HepG2 (cell line): ENCODE measurements at regions not wholly inside any gene's neighbourhood (a gene's known extent, or its start where the extent isn't known, plus 50 kb on each side); places are given as distances from the start of the nearest gene placed in this dataset.

ENCODE experiments used
- BHLHE40 ChIP-seq: IDR thresholded peaks from 2 replicates; pipeline ENCODE4 v1.6.1; 2011; ENCODE audit warnings: low read length, improper control_type of control experiment
- CCAR2 ChIP-seq: fragments of 200-400 bp; formaldehyde crosslinking; optimal IDR thresholded peaks from 2 replicates; pipeline ENCODE3; 2018; ENCODE audit warnings: low read depth, mild to moderate bottlenecking, low read length, moderate library complexity
- DR1 ChIP-seq: sonication (generic); formaldehyde crosslinking; IDR thresholded peaks from 2 replicates; pipeline ENCODE4 v1.8.0; 2021; ENCODE audit warnings: mild to moderate bottlenecking, missing genetic modification reagents, inconsistent platforms
- GTF3A ChIP-seq: sonication (generic); formaldehyde crosslinking; conservative IDR thresholded peaks from 2 replicates; pipeline ENCODE4 v1.4.0; 2020; ENCODE audit warnings: mild to moderate bottlenecking, missing genetic modification reagents
- HOXA3 ChIP-seq: sonication (generic); formaldehyde crosslinking; IDR thresholded peaks from 2 replicates; pipeline ENCODE4 v1.5.0; 2020; ENCODE audit warnings: missing genetic modification reagents
- MAX ChIP-seq: IDR thresholded peaks from 2 replicates; pipeline ENCODE4 v1.6.1; 2012; ENCODE audit warnings: inconsistent platforms
- MYC ChIP-seq: sonication (generic); formaldehyde crosslinking; IDR thresholded peaks from 2 replicates; pipeline ENCODE4 v1.9.0; 2021; ENCODE audit warnings: missing genetic modification reagents, borderline replicate concordance
- MYNN ChIP-seq: sonication (generic); formaldehyde crosslinking; IDR thresholded peaks from 2 replicates; pipeline ENCODE4 v1.4.0; 2020; ENCODE audit warnings: mild to moderate bottlenecking, low read depth, missing genetic modification reagents
- NPAS2 ChIP-seq: sonication (generic); formaldehyde crosslinking; IDR thresholded peaks from 2 replicates; pipeline ENCODE4 v1.8.0; 2022; ENCODE audit warnings: mild to moderate bottlenecking, missing genetic modification reagents, borderline replicate concordance
- NR2F6 ChIP-seq, 2 experiments: IDR thresholded peaks; 2 replicates each; pipeline ENCODE4 v1.6.1; 2016; ENCODE audit warnings: antibody characterized with exemption in 1 of 2, mild to moderate bottlenecking in 1 of 2
- RERE ChIP-seq: IDR thresholded peaks from 2 replicates; pipeline ENCODE4 v1.6.1; 2016; ENCODE audit warnings: low read depth, missing genetic modification reagents, missing compliant biosample characterization
- SRSF1 ChIP-seq: fragments of 200-400 bp; formaldehyde crosslinking; optimal IDR thresholded peaks from 2 replicates; pipeline ENCODE3; 2017; ENCODE audit warnings: mild to moderate bottlenecking, low read depth, low read length, moderate library complexity
- ZBTB4 ChIP-seq: sonication (generic); formaldehyde crosslinking; IDR thresholded peaks from 2 replicates; pipeline ENCODE4 v1.4.0; 2020; ENCODE audit warnings: missing genetic modification reagents, mild to moderate bottlenecking, borderline replicate concordance
- ZHX1 ChIP-seq: sonication (generic); formaldehyde crosslinking; IDR thresholded peaks from 2 replicates; pipeline ENCODE4 v1.8.1; 2022; ENCODE audit warnings: low read depth, mild to moderate bottlenecking, missing genetic modification reagents
- ZMYM4 ChIP-seq: sonication (generic); formaldehyde crosslinking; IDR thresholded peaks from 2 replicates; pipeline ENCODE4 v1.8.1; 2023; ENCODE audit warnings: mild to moderate bottlenecking, missing genetic modification reagents
- ZNF292 ChIP-seq: sonication (generic); formaldehyde crosslinking; IDR thresholded peaks from 2 replicates; pipeline ENCODE4 v1.8.1; 2022; ENCODE audit warnings: mild to moderate bottlenecking, low read depth, missing genetic modification reagents, borderline replicate concordance
- ZNF530 ChIP-seq: sonication (generic); formaldehyde crosslinking; IDR thresholded peaks from 2 replicates; pipeline ENCODE4 v1.5.0; 2020; ENCODE audit warnings: low read depth, mild to moderate bottlenecking, missing genetic modification reagents
- ZNF619 ChIP-seq: sonication (generic); formaldehyde crosslinking; IDR thresholded peaks from 2 replicates; pipeline ENCODE4 v1.4.0; 2020; ENCODE audit warnings: mild to moderate bottlenecking, missing genetic modification reagents
- ZNF766 ChIP-seq: sonication (generic); formaldehyde crosslinking; IDR thresholded peaks from 2 replicates; pipeline ENCODE4 v1.5.0; 2020; ENCODE audit warnings: missing genetic modification reagents, borderline replicate concordance

GRCh38 chr11:126113515-126113957 lies 50.9 kb upstream of the CDON start (continued):
- peak; percentile 77; the same call in 1 of the 2 replicates for TF ChIP-seq ZBTB4 (CRISPR knock-in tag)
- TF ChIP-seq ZHX1: 0 out of 2 replicates have a peak, but pooled peaks have one; percentile 37
- no peak for TF ChIP-seq NPAS2
- TF ChIP-seq ZNF530 (CRISPR knock-in tag): no peak
- TF ChIP-seq SRSF1: no peak
- TF ChIP-seq MAX: peak; percentile 75; the same call in 1 of the 2 replicates
- TF ChIP-seq GTF3A (CRISPR knock-in tag): no peak
- TF ChIP-seq RERE (CRISPR knock-in tag): no peak
- peak; percentile 54; the same call in 1 of the 2 replicates for TF ChIP-seq ZNF619 (CRISPR knock-in tag)
- TF ChIP-seq BHLHE40: peak; percentile 84
- no peak for TF ChIP-seq MYNN (CRISPR knock-in tag)
- TF ChIP-seq CCAR2: no peak
- TF ChIP-seq ZMYM4 (CRISPR knock-in tag): no peak
- TF ChIP-seq NR2F6 (IDR thresholded peaks at IDR 0.05): no peak
- no peak; the same call in 1 of the 2 replicates for TF ChIP-seq NR2F6 (CRISPR knock-in tag; IDR thresholded peaks at IDR 0.05)
- TF ChIP-seq ZNF292 (CRISPR knock-in tag): 0 out of 2 replicates have a peak, but pooled peaks have one; percentile 7
- peak; percentile 10; the same call in 1 of the 2 replicates for TF ChIP-seq HOXA3
- TF ChIP-seq DR1 (CRISPR knock-in tag): no peak
- TF ChIP-seq ZNF766 (CRISPR knock-in tag): no peak
- no peak; the same call in 1 of the 2 replicates for TF ChIP-seq MYC (CRISPR knock-in tag)
